MM.1S (cell line): ENCODE measurements at regions not wholly inside any gene's neighbourhood (a gene's known extent, or its start where the extent isn't known, plus 50 kb on each side); places are given as distances from the start of the nearest gene placed in this dataset.
"Not testable (repeated sequence)": the region's sequence is repeated elsewhere in the genome, so short reads cannot be mapped to it uniquely, and the experiment has no call there.

Experiments
- DNase-seq: peaks from one replicate; pipeline ENCODE4 v3.0.0-alpha.2; 2015
- H2AFZ ChIP-seq: fragments of 300-600 bp; sonication (generic); 2 replicates; pipeline ENCODE4 v1.6.0; 2016; ENCODE audit warnings: antibody characterized with exemption, low read length
- H3F3A ChIP-seq: fragments of 300-600 bp; sonication (generic); 2 replicates; pipeline ENCODE4 v1.6.1; 2016; ENCODE audit warnings: mild to moderate bottlenecking, antibody characterized with exemption, low read length, moderate library complexity, mixed read lengths; ENCODE audit not compliant: insufficient read depth
- H3K27ac ChIP-seq: fragments of 300-600 bp; sonication (generic); 2 replicates; pipeline ENCODE4 v1.5.1; 2016; ENCODE audit warnings: mild to moderate bottlenecking, low read length
- H3K27me3 ChIP-seq: fragments of 300-600 bp; sonication (generic); replicated peaks from 2 replicates; pipeline ENCODE4 v1.6.0; 2016; ENCODE audit warnings: low read length; ENCODE audit not compliant: insufficient read depth
- H3K36me3 ChIP-seq: fragments of 300-600 bp; sonication (generic); replicated peaks from 2 replicates; pipeline ENCODE4 v1.6.1; 2016; ENCODE audit warnings: mild to moderate bottlenecking, low read length, mixed read lengths; ENCODE audit not compliant: insufficient read depth
- H3K4me1 ChIP-seq: fragments of 300-600 bp; sonication (generic); 2 replicates; pipeline ENCODE4 v1.6.1; 2016; ENCODE audit warnings: low read length, mixed read lengths
- H3K4me2 ChIP-seq: fragments of 300-600 bp; sonication (generic); 2 replicates; pipeline ENCODE4 v1.6.0; 2016; ENCODE audit warnings: low read depth, low read length
- H3K4me3 ChIP-seq: fragments of 300-600 bp; sonication (generic); 2 replicates; pipeline ENCODE4 v1.5.1; 2016; ENCODE audit warnings: low read length, mixed read lengths
- H3K79me2 ChIP-seq: fragments of 300-600 bp; sonication (generic); 2 replicates; pipeline ENCODE4 v1.6.1; 2016; ENCODE audit warnings: mixed run types, low read length, mixed read lengths
- H3K9ac ChIP-seq: fragments of 300-600 bp; sonication (generic); 2 replicates; pipeline ENCODE4 v1.6.1; 2016; ENCODE audit warnings: low read length, mixed read lengths
- H3K9me2 ChIP-seq: fragments of 300-600 bp; sonication (generic); replicated peaks from 2 replicates; pipeline ENCODE4 v1.6.1; 2016; ENCODE audit warnings: mild to moderate bottlenecking, low read length, mixed read lengths; ENCODE audit not compliant: insufficient read depth
- H3K9me3 ChIP-seq: fragments of 300-600 bp; sonication (generic); replicated peaks from 2 replicates; pipeline ENCODE4 v1.6.1; 2016; ENCODE audit warnings: mild to moderate bottlenecking, low read length, mixed read lengths; ENCODE audit not compliant: insufficient read depth
- H4K20me1 ChIP-seq: fragments of 300-600 bp; sonication (generic); 2 replicates; pipeline ENCODE4 v1.6.1; 2016; ENCODE audit warnings: mild to moderate bottlenecking, low read length, moderate library complexity, mixed read lengths; ENCODE audit not compliant: insufficient read depth
- CTCF ChIP-seq: fragments of 300-600 bp; sonication (generic); IDR thresholded peaks from 2 replicates; pipeline ENCODE4 v1.5.1; 2016; ENCODE audit warnings: antibody characterized with exemption, low read length, mixed read lengths
- EZH2 ChIP-seq: fragments of 300-600 bp; sonication (generic); optimal IDR thresholded peaks from 2 replicates; pipeline ENCODE3; 2017; ENCODE audit warnings: low read depth, mild to moderate bottlenecking, antibody characterized with exemption, low read length, mixed read lengths
- EZH2phosphoT487 ChIP-seq: fragments of 300-600 bp; sonication (generic); IDR thresholded peaks from 2 replicates; pipeline ENCODE4 v1.6.1; 2018; ENCODE audit warnings: antibody characterized with exemption, low read length

DNA sequence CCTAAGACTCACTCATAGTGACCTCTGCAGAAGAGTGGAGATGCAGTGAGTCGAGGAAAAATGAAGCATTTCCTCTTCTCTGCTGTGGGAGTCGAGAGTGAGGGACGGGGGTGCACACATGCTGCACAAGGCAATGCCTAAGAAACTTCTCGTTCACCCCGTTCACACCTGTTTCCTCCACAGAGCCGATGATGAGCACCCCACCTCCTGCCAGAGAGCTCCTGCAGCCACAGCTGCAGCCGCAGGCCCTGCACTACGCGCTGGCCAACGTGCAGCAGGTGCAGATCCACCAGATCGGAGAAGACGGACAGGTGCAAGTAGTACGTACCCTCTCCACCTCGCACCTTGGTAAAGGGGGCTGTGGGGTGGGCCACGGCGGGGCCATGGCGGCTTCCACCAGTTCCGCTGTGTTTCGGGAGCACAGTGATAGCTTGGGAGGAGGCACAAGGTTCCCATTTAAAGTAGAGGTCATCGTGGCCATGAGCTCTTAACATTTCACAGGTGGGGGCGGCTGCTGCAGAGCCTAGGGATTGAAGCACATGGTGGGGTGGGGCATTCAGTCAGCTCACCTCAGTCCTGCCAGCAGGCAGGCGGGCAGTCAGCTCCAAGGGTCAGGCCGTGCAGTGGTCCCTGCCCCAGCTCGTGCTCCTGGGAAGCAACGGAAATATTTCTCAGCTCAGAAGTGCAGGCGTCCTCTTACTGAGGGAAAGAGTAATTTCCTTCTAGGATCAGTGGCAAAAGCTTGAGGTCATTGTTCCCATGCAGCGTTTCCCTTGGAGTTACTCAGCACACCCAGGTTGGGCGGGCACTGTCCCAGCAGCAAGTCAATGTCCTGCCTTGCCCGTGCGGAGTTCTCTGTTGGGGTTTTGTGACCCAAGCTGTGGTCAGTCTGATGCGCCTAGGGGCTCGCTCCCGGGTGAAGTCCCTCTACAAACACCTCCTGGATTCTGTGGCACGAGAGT is 80.1 kb downstream of the NPIPB11 start:
- not testable (repeated sequence) for H3K9me3 ChIP-seq, H2AFZ ChIP-seq, H3K9me2 ChIP-seq, H3K9ac ChIP-seq, DNase-seq, H3K4me3 ChIP-seq, H3F3A ChIP-seq, H4K20me1 ChIP-seq, H3K27me3 ChIP-seq, H3K79me2 ChIP-seq, H3K4me2 ChIP-seq, H3K36me3 ChIP-seq, H3K27ac ChIP-seq, H3K4me1 ChIP-seq

- H3K4me3 ChIP-seq, H3K27me3 ChIP-seq, H3F3A ChIP-seq, H3K79me2 ChIP-seq, H3K4me1 ChIP-seq, H2AFZ ChIP-seq, H3K9me3 ChIP-seq, H3K9me2 ChIP-seq, H3K4me2 ChIP-seq, DNase-seq, H3K36me3 ChIP-seq, H3K27ac ChIP-seq, H4K20me1 ChIP-seq, H3K9ac ChIP-seq: not testable (repeated sequence)
Measured at GRCh38 chr16:29323725-29324124, 82.8 kb downstream of the NPIPB11 start.

DNA sequence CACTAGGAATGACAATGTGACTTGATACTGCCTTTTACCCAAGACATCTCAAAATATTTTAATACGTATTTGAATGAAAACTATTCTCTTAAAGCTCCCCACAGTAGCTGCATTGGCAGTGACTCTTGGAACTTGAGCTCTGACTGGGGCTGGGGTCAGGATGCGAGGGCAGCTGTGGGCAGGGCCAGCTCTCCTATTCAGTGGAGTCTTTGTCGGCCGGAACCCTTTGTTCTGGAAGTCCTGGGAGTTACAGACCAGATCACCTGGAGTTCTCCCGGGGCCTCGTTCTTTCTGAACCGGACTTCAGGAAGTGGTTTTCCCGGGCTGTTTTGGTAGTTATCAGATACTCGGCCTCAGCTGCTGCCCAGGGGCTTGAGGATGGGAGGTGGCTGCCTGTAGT is 84.9 kb downstream of the NPIPB11 start:
- DNase-seq, result no peak
- no peak overlapping the region for H3K9ac ChIP-seq
- H3K4me1 ChIP-seq, result no peaks in the 10 kb centered on the region
- H4K20me1 ChIP-seq, result no peaks in the 10 kb centered on the region
- H3K27me3 ChIP-seq, result no peaks in the 10 kb centered on the region
- no peak for TF ChIP-seq EZH2
- TF ChIP-seq CTCF, result no peak
- TF ChIP-seq EZH2phosphoT487, result no peak
- H2AFZ ChIP-seq, result no peak overlapping the region
- H3K79me2 ChIP-seq, result no peaks in the 10 kb centered on the region
- no peak overlapping the region for H3K4me2 ChIP-seq
- H3K9me2 ChIP-seq, result no peaks in the 10 kb centered on the region
- H3K9me3 ChIP-seq, result no peaks in the 10 kb centered on the region
- no peaks in the 10 kb centered on the region for H3K36me3 ChIP-seq
- H3F3A ChIP-seq, result no peaks in the 10 kb centered on the region
- H3K27ac ChIP-seq, result no peak overlapping the region
- no peak overlapping the region for H3K4me3 ChIP-seq

GRCh38 chr16:29321000-29321393 is 85.5 kb downstream of the NPIPB11 start:
- H3K4me2 ChIP-seq, result no peak overlapping the region
- no peaks in the 10 kb centered on the region for H3K27me3 ChIP-seq
- H3F3A ChIP-seq, result no peaks in the 10 kb centered on the region
- H3K9me2 ChIP-seq, result no peaks in the 10 kb centered on the region
- no peak for DNase-seq
- no peak for TF ChIP-seq CTCF
- no peak for TF ChIP-seq EZH2phosphoT487
- TF ChIP-seq EZH2, result no peak
- no peaks in the 10 kb centered on the region for H3K9me3 ChIP-seq
- no peaks in the 10 kb centered on the region for H3K4me1 ChIP-seq
- H2AFZ ChIP-seq, result no peak overlapping the region
- H3K4me3 ChIP-seq, result no peak overlapping the region
- no peaks in the 10 kb centered on the region for H3K36me3 ChIP-seq
- no peaks in the 10 kb centered on the region for H3K79me2 ChIP-seq
- H3K9ac ChIP-seq, result no peak overlapping the region
- H3K27ac ChIP-seq, result no peak overlapping the region
- no peaks in the 10 kb centered on the region for H4K20me1 ChIP-seq
